ENCODE measurements at regions not wholly inside any gene's neighbourhood (a gene's known extent, or its start where the extent isn't known, plus 50 kb on each side); places are given as distances from the start of the nearest gene placed in this dataset.

- no peak overlapping the region for H3K27ac ChIP-seq (ENCODE audit: insufficient read depth, low read length, poor library complexity, severe bottlenecking)
- ATAC-seq (ENCODE audit: low read depth in 2 of 2) (no peak), DNase-seq (no peak)
Observed at GRCh38 chr3:72698154-72698917, 149.9 kb downstream of the SHQ1 start.

GRCh38 chr3:72697717-72698116 is 150.5 kb downstream of the SHQ1 start:
- Histone ChIP-seq H3K4me1 (ENCODE audit: control insufficient read depth, insufficient read depth, low read length, poor library complexity, severe bottlenecking) (no peaks in the 10 kb centered on the region), H3K27me3 (ENCODE audit: control insufficient read depth, insufficient read depth, low read length) (no peaks in the 10 kb centered on the region), H3K9me3 (ENCODE audit: control insufficient read depth in 2 of 2, low read length in 2 of 2) (no peaks in the 10 kb centered on the region), H3K4me3 (ENCODE audit: low read depth, low read length) (no peak overlapping the region), H3K27ac (ENCODE audit: insufficient read depth, low read length, poor library complexity, severe bottlenecking) (no peak overlapping the region), H3K36me3 (ENCODE audit: control insufficient read depth, insufficient read depth, low read length) (no peaks in the 10 kb centered on the region)
- peaks cover 0 to 3% (median 0%) of the 10 kb centered on the region in 7 donors for H3K9me3 Mint-ChIP-seq
- no peak overlapping the region for H3K27ac Mint-ChIP-seq
- DNase-seq, result no peak
- ATAC-seq (ENCODE audit: low read depth in 2 of 2), result no peak
- H3K36me3 Mint-ChIP-seq, result no peaks in the 10 kb centered on the region
- no peaks in the 10 kb centered on the region for H3K4me1 Mint-ChIP-seq
- H3K4me3 Mint-ChIP-seq, result no peak overlapping the region
- H3K27me3 Mint-ChIP-seq, result no peaks in the 10 kb centered on the region

More at GRCh38 chr3:72698154-72698917, 149.9 kb downstream of the SHQ1 start:
- H3K27ac Mint-ChIP-seq, result no peak overlapping the region
- H3K4me1 Mint-ChIP-seq, result no peaks in the 10 kb centered on the region
- Histone ChIP-seq H3K9me3 (ENCODE audit: control insufficient read depth in 2 of 2, low read length in 2 of 2) (no peaks in the 10 kb centered on the region), H3K36me3 (ENCODE audit: control insufficient read depth, insufficient read depth, low read length) (no peaks in the 10 kb centered on the region), H3K4me3 (ENCODE audit: low read depth, low read length) (no peak overlapping the region), H3K4me1 (ENCODE audit: control insufficient read depth, insufficient read depth, low read length, poor library complexity, severe bottlenecking) (no peaks in the 10 kb centered on the region), H3K27me3 (ENCODE audit: control insufficient read depth, insufficient read depth, low read length) (no peaks in the 10 kb centered on the region)
- no peak overlapping the region for H3K4me3 Mint-ChIP-seq
- H3K9me3 Mint-ChIP-seq, result peaks cover 0 to 3% (median 0%) of the 10 kb centered on the region in 7 donors
- no peaks in the 10 kb centered on the region for H3K27me3 Mint-ChIP-seq
- H3K36me3 Mint-ChIP-seq, result no peaks in the 10 kb centered on the region

- Histone ChIP-seq H3K9me3 (ENCODE audit: control insufficient read depth in 2 of 2, low read length in 2 of 2) (no peaks in the 10 kb centered on the region), H3K27me3 (ENCODE audit: control insufficient read depth, insufficient read depth, low read length) (no peaks in the 10 kb centered on the region), H3K36me3 (ENCODE audit: control insufficient read depth, insufficient read depth, low read length) (no peaks in the 10 kb centered on the region), H3K4me3 (ENCODE audit: low read depth, low read length) (no peak overlapping the region), H3K27ac (ENCODE audit: insufficient read depth, low read length, poor library complexity, severe bottlenecking) (no peak overlapping the region), H3K4me1 (ENCODE audit: control insufficient read depth, insufficient read depth, low read length, poor library complexity, severe bottlenecking) (no peaks in the 10 kb centered on the region)
- Mint-ChIP-seq H3K27me3 (no peaks in the 10 kb centered on the region), H3K36me3 (no peaks in the 10 kb centered on the region), H3K4me3 (no peak overlapping the region), H3K4me1 (no peaks in the 10 kb centered on the region), H3K27ac (no peak overlapping the region), H3K9me3 (peaks cover 0 to 3% (median 0%) of the 10 kb centered on the region in 7 donors)
- DNase-seq, result no peak
- ATAC-seq (ENCODE audit: low read depth in 2 of 2), result no peak
Observed at GRCh38 chr3:72696815-72697214, 151.4 kb downstream of the SHQ1 start.

GRCh38 chr3:72694398-72694797 is 153.8 kb downstream of the SHQ1 start:
- Histone ChIP-seq H3K4me1 (ENCODE audit: control insufficient read depth, insufficient read depth, low read length, poor library complexity, severe bottlenecking) (no peaks in the 10 kb centered on the region), H3K4me3 (ENCODE audit: low read depth, low read length) (no peak overlapping the region), H3K9me3 (ENCODE audit: control insufficient read depth in 2 of 2, low read length in 2 of 2) (no peaks in the 10 kb centered on the region), H3K27ac (ENCODE audit: insufficient read depth, low read length, poor library complexity, severe bottlenecking) (no peak overlapping the region), H3K27me3 (ENCODE audit: control insufficient read depth, insufficient read depth, low read length) (no peaks in the 10 kb centered on the region), H3K36me3 (ENCODE audit: control insufficient read depth, insufficient read depth, low read length) (no peaks in the 10 kb centered on the region)
- ATAC-seq (ENCODE audit: low read depth in 2 of 2) (no peak), DNase-seq (no peak)
- Mint-ChIP-seq H3K9me3 (peaks cover 0 to 3% (median 0%) of the 10 kb centered on the region in 7 donors), H3K27ac (no peak overlapping the region), H3K27me3 (no peaks in the 10 kb centered on the region), H3K4me1 (no peaks in the 10 kb centered on the region), H3K4me3 (no peak overlapping the region), H3K36me3 (no peaks in the 10 kb centered on the region)

GRCh38 chr3:72692990-72693389 is 155.3 kb downstream of the SHQ1 start:
- ATAC-seq (ENCODE audit: low read depth in 2 of 2), result no peak
- no peak overlapping the region for H3K4me3 Mint-ChIP-seq
- Histone ChIP-seq H3K9me3 (ENCODE audit: control insufficient read depth in 2 of 2, low read length in 2 of 2) (no peaks in the 10 kb centered on the region), H3K27ac (ENCODE audit: insufficient read depth, low read length, poor library complexity, severe bottlenecking) (no peak overlapping the region), H3K36me3 (ENCODE audit: control insufficient read depth, insufficient read depth, low read length) (no peaks in the 10 kb centered on the region), H3K4me3 (ENCODE audit: low read depth, low read length) (no peak overlapping the region), H3K27me3 (ENCODE audit: control insufficient read depth, insufficient read depth, low read length) (no peaks in the 10 kb centered on the region), H3K4me1 (ENCODE audit: control insufficient read depth, insufficient read depth, low read length, poor library complexity, severe bottlenecking) (no peaks in the 10 kb centered on the region)
- no peaks in the 10 kb centered on the region for H3K9me3 Mint-ChIP-seq
- DNase-seq, result no peak
- no peaks in the 10 kb centered on the region for H3K4me1 Mint-ChIP-seq
- H3K27me3 Mint-ChIP-seq, result no peaks in the 10 kb centered on the region
- no peaks in the 10 kb centered on the region for H3K36me3 Mint-ChIP-seq
- H3K27ac Mint-ChIP-seq, result no peak overlapping the region

- no peak overlapping the region for H3K4me3 ChIP-seq (ENCODE audit: low read depth, low read length)
- no peaks in the 10 kb centered on the region for H3K36me3 ChIP-seq (ENCODE audit: control insufficient read depth, insufficient read depth, low read length)
- Mint-ChIP-seq H3K4me3 (no peak overlapping the region), H3K4me1 (no peaks in the 10 kb centered on the region), H3K27ac (no peak overlapping the region), H3K27me3 (no peaks in the 10 kb centered on the region), H3K9me3 (peaks cover 0 to 2% (median 0%) of the 10 kb centered on the region in 7 donors), H3K36me3 (no peaks in the 10 kb centered on the region)
- H3K27ac ChIP-seq (ENCODE audit: insufficient read depth, low read length, poor library complexity, severe bottlenecking), result no peak overlapping the region
- H3K4me1 ChIP-seq (ENCODE audit: control insufficient read depth, insufficient read depth, low read length, poor library complexity, severe bottlenecking), result no peaks in the 10 kb centered on the region
- DNase-seq (no peak), ATAC-seq (ENCODE audit: low read depth in 2 of 2) (no peak)
- H3K9me3 ChIP-seq (ENCODE audit: control insufficient read depth in 2 of 2, low read length in 2 of 2), result no peaks in the 10 kb centered on the region
- H3K27me3 ChIP-seq (ENCODE audit: control insufficient read depth, insufficient read depth, low read length), result no peaks in the 10 kb centered on the region
Observed at GRCh38 chr3:72690629-72691028, 157.6 kb downstream of the SHQ1 start.

- H3K4me3 Mint-ChIP-seq, result no peak overlapping the region
- H3K4me1 Mint-ChIP-seq, result peaks cover 0 to 6% (median 1%) of the 10 kb centered on the region in 4 donors
- ATAC-seq (ENCODE audit: low read depth in 2 of 2) (no peak), DNase-seq (no peak)
- peaks cover 4% of the 10 kb centered on the region for H3K27me3 Mint-ChIP-seq
- peaks cover 3% of the 10 kb centered on the region for H3K36me3 Mint-ChIP-seq
- no peaks in the 10 kb centered on the region for H3K36me3 ChIP-seq (ENCODE audit: control insufficient read depth, insufficient read depth, low read length)
- H3K4me3 ChIP-seq (ENCODE audit: low read depth, low read length), result no peak overlapping the region
- no peaks in the 10 kb centered on the region for H3K4me1 ChIP-seq (ENCODE audit: control insufficient read depth, insufficient read depth, low read length, poor library complexity, severe bottlenecking)
- H3K27me3 ChIP-seq (ENCODE audit: control insufficient read depth, insufficient read depth, low read length), result no peaks in the 10 kb centered on the region
- no peaks in the 10 kb centered on the region for H3K9me3 ChIP-seq (ENCODE audit: control insufficient read depth in 2 of 2, low read length in 2 of 2)
- no peak overlapping the region for H3K27ac Mint-ChIP-seq
- H3K9me3 Mint-ChIP-seq, result peaks cover 0 to 2% (median 0%) of the 10 kb centered on the region in 7 donors
- H3K27ac ChIP-seq (ENCODE audit: insufficient read depth, low read length, poor library complexity, severe bottlenecking), result no peak overlapping the region
Observed at GRCh38 chr3:72682936-72683452, 165.3 kb downstream of the SHQ1 start.

GRCh38 chr3:72681598-72681997 is 166.6 kb downstream of the SHQ1 start:
- Mint-ChIP-seq H3K4me3 (no peak overlapping the region), H3K9me3 (peaks cover 0 to 4% (median 0%) of the 10 kb centered on the region in 7 donors), H3K4me1 (peaks cover 0 to 6% (median 1%) of the 10 kb centered on the region in 4 donors), H3K27me3 (peaks cover 4% of the 10 kb centered on the region), H3K36me3 (peaks cover 3% of the 10 kb centered on the region), H3K27ac (no peak overlapping the region)
- DNase-seq, result no peak
- Histone ChIP-seq H3K36me3 (ENCODE audit: control insufficient read depth, insufficient read depth, low read length) (no peaks in the 10 kb centered on the region), H3K9me3 (ENCODE audit: control insufficient read depth in 2 of 2, low read length in 2 of 2) (no peaks in the 10 kb centered on the region), H3K27ac (ENCODE audit: insufficient read depth, low read length, poor library complexity, severe bottlenecking) (no peak overlapping the region), H3K4me3 (ENCODE audit: low read depth, low read length) (no peak overlapping the region), H3K4me1 (ENCODE audit: control insufficient read depth, insufficient read depth, low read length, poor library complexity, severe bottlenecking) (no peaks in the 10 kb centered on the region), H3K27me3 (ENCODE audit: control insufficient read depth, insufficient read depth, low read length) (no peaks in the 10 kb centered on the region)
- no peak for ATAC-seq (ENCODE audit: low read depth in 2 of 2)
